HL-60 (cell line): ENCODE measurements at regions not wholly inside any gene's neighbourhood (a gene's known extent, or its start where the extent isn't known, plus 50 kb on each side); places are given as distances from the start of the nearest gene placed in this dataset.

ENCODE experiments used
- DNase-seq, 2 experiments: peaks; one replicate each; pipeline ENCODE4 v3.0.0-alpha.2; 2010 to 2020; ENCODE audit warnings: low read depth in 1 of 2, low spot score in 1 of 2
- H3K27ac ChIP-seq: fragments of 250-450 bp; sonication (Bioruptor Pico); replicated peaks from 2 replicates; pipeline ENCODE4 v1.5.1; 2020; ENCODE audit warnings: mild to moderate bottlenecking, moderate library complexity
- H3K27me3 ChIP-seq: fragments of 250-450 bp; sonication (Bioruptor Pico); 2 replicates; pipeline ENCODE4 v1.5.1; 2021; ENCODE audit warnings: mild to moderate bottlenecking, moderate library complexity; ENCODE audit not compliant: insufficient read depth, poor library complexity, severe bottlenecking
- H3K4me3 ChIP-seq: replicated peaks from 2 replicates; pipeline ENCODE4 v1.5.1; 2011; ENCODE audit warnings: mild to moderate bottlenecking, control low read depth, low read length; ENCODE audit not compliant: insufficient read depth
- POLR2AphosphoS5 ChIP-seq: IDR thresholded peaks from 2 replicates; pipeline ENCODE4 v1.6.1; 2012; ENCODE audit warnings: low read depth
- SPI1 ChIP-seq: IDR thresholded peaks from 2 replicates; pipeline ENCODE4 v1.6.1; 2012; ENCODE audit warnings: low read depth, mild to moderate bottlenecking, borderline replicate concordance
- TF ChIP-seq, protein P1 (sequence below): IDR thresholded peaks from 2 replicates; pipeline ENCODE4 v1.6.1; 2012; ENCODE audit warnings: low read depth; ENCODE audit not compliant: insufficient replicate concordance
- TF ChIP-seq, protein P2 (sequence below): IDR thresholded peaks from one replicate; pipeline ENCODE4 v1.5.1; 2011; ENCODE audit warnings: low read length, control low read depth, inconsistent platforms; ENCODE audit not compliant: insufficient read depth

DNA sequence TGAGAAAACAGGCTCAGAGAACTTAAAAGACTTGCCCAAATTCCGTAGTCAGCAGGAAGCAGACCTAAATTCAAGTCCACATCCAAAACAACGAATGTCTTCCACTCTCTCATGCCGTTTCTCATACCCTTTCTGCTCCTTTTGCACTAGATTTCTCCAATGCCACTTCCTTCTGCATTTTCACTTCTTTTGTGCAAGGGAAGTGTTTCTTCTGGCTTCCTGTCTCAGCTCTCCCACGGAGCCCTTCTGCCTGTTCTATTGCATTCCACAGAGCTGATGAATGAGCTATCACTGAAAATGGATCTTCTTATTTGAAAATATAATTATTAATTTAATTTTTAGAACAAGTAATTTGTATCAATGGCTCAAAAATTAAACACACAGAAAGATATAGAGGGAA is 56.1 kb upstream of the STK24 start:
- TF ChIP-seq SPI1 (peak; percentile 63; the same call in 1 of the 2 replicates), POLR2AphosphoS5 (no peak)
- TF ChIP-seq, protein P1, sequence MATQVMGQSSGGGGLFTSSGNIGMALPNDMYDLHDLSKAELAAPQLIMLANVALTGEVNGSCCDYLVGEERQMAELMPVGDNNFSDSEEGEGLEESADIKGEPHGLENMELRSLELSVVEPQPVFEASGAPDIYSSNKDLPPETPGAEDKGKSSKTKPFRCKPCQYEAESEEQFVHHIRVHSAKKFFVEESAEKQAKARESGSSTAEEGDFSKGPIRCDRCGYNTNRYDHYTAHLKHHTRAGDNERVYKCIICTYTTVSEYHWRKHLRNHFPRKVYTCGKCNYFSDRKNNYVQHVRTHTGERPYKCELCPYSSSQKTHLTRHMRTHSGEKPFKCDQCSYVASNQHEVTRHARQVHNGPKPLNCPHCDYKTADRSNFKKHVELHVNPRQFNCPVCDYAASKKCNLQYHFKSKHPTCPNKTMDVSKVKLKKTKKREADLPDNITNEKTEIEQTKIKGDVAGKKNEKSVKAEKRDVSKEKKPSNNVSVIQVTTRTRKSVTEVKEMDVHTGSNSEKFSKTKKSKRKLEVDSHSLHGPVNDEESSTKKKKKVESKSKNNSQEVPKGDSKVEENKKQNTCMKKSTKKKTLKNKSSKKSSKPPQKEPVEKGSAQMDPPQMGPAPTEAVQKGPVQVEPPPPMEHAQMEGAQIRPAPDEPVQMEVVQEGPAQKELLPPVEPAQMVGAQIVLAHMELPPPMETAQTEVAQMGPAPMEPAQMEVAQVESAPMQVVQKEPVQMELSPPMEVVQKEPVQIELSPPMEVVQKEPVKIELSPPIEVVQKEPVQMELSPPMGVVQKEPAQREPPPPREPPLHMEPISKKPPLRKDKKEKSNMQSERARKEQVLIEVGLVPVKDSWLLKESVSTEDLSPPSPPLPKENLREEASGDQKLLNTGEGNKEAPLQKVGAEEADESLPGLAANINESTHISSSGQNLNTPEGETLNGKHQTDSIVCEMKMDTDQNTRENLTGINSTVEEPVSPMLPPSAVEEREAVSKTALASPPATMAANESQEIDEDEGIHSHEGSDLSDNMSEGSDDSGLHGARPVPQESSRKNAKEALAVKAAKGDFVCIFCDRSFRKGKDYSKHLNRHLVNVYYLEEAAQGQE, result no peak
- TF ChIP-seq, protein P2, sequence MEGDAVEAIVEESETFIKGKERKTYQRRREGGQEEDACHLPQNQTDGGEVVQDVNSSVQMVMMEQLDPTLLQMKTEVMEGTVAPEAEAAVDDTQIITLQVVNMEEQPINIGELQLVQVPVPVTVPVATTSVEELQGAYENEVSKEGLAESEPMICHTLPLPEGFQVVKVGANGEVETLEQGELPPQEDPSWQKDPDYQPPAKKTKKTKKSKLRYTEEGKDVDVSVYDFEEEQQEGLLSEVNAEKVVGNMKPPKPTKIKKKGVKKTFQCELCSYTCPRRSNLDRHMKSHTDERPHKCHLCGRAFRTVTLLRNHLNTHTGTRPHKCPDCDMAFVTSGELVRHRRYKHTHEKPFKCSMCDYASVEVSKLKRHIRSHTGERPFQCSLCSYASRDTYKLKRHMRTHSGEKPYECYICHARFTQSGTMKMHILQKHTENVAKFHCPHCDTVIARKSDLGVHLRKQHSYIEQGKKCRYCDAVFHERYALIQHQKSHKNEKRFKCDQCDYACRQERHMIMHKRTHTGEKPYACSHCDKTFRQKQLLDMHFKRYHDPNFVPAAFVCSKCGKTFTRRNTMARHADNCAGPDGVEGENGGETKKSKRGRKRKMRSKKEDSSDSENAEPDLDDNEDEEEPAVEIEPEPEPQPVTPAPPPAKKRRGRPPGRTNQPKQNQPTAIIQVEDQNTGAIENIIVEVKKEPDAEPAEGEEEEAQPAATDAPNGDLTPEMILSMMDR, result no peak
- Histone ChIP-seq H3K27ac (no peak overlapping the region), H3K4me3 (no peak overlapping the region), H3K27me3 (peaks cover 6% of the 10 kb centered on the region)
- DNase-seq, result peak in 1 of 2 experiments; percentile 44

DNA sequence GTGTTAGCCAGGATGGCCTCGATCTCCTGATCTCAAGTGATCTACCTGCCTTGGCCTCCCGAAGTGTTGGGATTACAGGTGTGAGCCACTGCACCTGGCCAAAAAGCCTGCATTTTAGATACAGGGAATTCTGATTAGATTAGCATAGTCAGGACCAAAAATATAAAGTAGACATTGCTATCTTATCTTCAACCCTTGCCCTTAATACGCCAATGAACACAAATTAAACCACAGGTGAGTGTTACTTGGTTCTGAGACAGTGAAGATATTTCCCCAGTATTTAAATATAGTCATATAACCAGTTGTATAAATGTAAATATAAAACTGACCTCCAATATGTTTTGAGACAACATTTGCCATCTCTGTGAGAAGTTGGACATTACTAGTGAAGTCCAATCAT is 52.1 kb upstream of the STK24 start:
- TF ChIP-seq POLR2AphosphoS5, result no peak
- TF ChIP-seq, protein P2, result no peak
- TF ChIP-seq SPI1, result no peak
- TF ChIP-seq, protein P1, result no peak
- H3K27ac ChIP-seq, result no peak overlapping the region
- no peak overlapping the region for H3K4me3 ChIP-seq
- H3K27me3 ChIP-seq, result no peaks in the 10 kb centered on the region
- no peak for DNase-seq
